AG09309 (cell line): ENCODE measurements at regions not wholly inside any gene's neighbourhood (a gene's known extent, or its start where the extent isn't known, plus 50 kb on each side); places are given as distances from the start of the nearest gene placed in this dataset.
"Not testable (repeated sequence)": the region's sequence is repeated elsewhere in the genome, so short reads cannot be mapped to it uniquely, and the experiment has no call there.

ENCODE experiments used
- DNase-seq: peaks from one replicate; pipeline ENCODE4 v3.0.0-alpha.2; 2010; ENCODE audit warnings: low read depth
- H3K4me3 ChIP-seq: 2 replicates; pipeline ENCODE4 v1.5.1; 2011; ENCODE audit warnings: mild to moderate bottlenecking, low read depth, low read length, moderate library complexity; ENCODE audit not compliant: control insufficient read depth
- TF ChIP-seq, protein P1 (sequence below): IDR thresholded peaks from 2 replicates; pipeline ENCODE4 v1.5.1; 2011; ENCODE audit warnings: mild to moderate bottlenecking, low read depth, low read length, inconsistent platforms; ENCODE audit not compliant: insufficient read depth, control insufficient read depth; ENCODE audit errors: missing control alignments

- TF ChIP-seq, protein P1, sequence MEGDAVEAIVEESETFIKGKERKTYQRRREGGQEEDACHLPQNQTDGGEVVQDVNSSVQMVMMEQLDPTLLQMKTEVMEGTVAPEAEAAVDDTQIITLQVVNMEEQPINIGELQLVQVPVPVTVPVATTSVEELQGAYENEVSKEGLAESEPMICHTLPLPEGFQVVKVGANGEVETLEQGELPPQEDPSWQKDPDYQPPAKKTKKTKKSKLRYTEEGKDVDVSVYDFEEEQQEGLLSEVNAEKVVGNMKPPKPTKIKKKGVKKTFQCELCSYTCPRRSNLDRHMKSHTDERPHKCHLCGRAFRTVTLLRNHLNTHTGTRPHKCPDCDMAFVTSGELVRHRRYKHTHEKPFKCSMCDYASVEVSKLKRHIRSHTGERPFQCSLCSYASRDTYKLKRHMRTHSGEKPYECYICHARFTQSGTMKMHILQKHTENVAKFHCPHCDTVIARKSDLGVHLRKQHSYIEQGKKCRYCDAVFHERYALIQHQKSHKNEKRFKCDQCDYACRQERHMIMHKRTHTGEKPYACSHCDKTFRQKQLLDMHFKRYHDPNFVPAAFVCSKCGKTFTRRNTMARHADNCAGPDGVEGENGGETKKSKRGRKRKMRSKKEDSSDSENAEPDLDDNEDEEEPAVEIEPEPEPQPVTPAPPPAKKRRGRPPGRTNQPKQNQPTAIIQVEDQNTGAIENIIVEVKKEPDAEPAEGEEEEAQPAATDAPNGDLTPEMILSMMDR, result no peak
- H3K4me3 ChIP-seq, result no peak overlapping the region
- DNase-seq, result no peak
Observed at GRCh38 chr9:1554081-1555035, 460.8 kb upstream of the SMARCA2 start.

- DNase-seq, H3K4me3 ChIP-seq: not testable (repeated sequence)
Observed at GRCh38 chr9:1558666-1559065, 456.5 kb upstream of the SMARCA2 start.

- TF ChIP-seq, protein P1, result no peak
- DNase-seq, result no peak
- H3K4me3 ChIP-seq, result no peak overlapping the region
Observed at GRCh38 chr9:1575939-1576338, 439.2 kb upstream of the SMARCA2 start.

DNA sequence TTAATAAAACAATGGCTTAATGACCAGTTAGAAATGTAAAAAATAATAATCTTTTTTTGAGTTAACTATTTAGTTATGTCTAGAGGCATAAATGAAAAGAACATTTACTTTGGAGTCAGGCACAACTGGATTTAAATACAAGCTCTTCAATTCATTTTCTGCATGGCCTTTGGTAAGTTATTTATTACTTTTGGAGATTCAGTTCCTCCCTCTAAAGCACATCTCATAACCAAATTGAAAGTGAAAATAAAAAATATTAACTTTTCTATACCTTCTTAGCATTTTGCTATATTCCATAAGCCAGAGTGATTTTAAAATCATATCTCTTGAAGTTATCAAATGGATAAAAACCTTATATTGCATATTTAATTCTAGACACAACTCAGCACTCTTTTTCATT, 434.9 kb upstream of the SMARCA2 start:
- DNase-seq, result no peak
- TF ChIP-seq, protein P1, result no peak
- H3K4me3 ChIP-seq, result no peak overlapping the region

- TF ChIP-seq, protein P1, result no peak
- no peak overlapping the region for H3K4me3 ChIP-seq
- no peak for DNase-seq
Observed at GRCh38 chr9:1581926-1582325, 433.2 kb upstream of the SMARCA2 start.

GRCh38 chr9:1591310-1591709, 423.8 kb upstream of the SMARCA2 start:
- no peak for DNase-seq
- TF ChIP-seq, protein P1, result no peak
- no peak overlapping the region for H3K4me3 ChIP-seq

DNA sequence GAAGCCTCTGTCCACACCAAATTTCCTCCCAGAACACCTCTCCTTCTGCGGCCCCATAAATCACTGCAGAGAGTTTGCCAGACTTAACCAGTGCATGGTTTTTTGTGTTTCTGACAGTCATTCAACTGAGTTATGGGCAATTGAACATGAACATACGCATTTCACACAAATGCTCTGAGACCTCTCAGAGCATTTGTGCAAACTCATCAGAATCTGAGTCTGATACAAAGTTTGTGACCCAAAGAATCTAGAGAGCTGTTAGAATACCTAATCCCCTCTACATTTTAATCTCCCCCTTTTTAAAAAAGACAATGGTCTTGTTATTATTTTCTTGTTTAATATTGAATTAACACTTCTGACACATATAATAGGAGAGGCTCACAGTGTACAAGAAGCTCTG, 416.9 kb upstream of the SMARCA2 start:
- H3K4me3 ChIP-seq, result no peak overlapping the region
- DNase-seq, result no peak
- TF ChIP-seq, protein P1, result no peak
